Renal pelvis (tissue), 1 donor: ENCODE measurements at regions not wholly inside any gene's neighbourhood (a gene's known extent, or its start where the extent isn't known, plus 50 kb on each side); places are given as distances from the start of the nearest gene placed in this dataset.

Source experiments
- DNase-seq: peaks from one replicate; pipeline ENCODE4 v3.0.0-alpha.2; 2013

- DNase-seq, result peak; percentile 57
Observed at GRCh38 chr10:4663162-4663992, 162.6 kb upstream of the AKR1E2 start.

- DNase-seq, result no peak
Observed at GRCh38 chr10:4662576-4663161, 163.3 kb upstream of the AKR1E2 start.

DNA sequence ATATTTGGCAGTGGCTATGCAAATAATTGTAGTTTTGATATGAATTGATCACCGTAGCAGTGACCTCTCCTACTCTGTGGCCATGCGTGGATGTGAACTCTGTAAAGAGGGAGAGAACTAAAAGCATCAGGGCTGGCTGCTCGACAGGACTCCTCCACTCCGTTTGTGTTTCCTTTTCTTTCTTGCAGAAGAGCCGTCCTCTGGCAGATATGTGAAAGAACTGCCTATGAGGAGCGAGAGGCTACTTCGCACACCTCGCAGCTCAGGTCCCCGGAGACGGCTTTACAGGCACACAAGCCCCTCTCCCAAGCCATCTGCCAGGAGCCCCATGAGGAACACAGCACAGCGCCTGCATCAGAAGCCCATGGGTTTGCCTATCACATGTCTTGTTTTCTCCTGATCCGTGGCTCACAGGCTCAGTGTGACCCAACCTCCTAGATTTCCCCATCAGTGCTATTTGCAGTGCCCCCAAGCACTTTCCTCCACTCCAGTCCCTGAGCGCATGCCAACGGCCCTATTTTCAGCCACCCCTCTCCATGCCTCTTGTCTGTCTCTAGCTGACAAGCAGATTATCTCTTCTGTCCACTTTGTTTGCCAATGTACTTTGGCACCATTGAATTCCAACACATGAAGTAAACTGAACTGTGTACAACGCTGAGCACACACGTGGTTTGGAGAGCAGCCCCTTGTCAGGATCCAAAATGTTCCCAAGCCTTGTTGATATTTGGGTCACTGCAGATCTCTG, 164.3 kb upstream of the AKR1E2 start:
- DNase-seq, result no peak

- DNase-seq, result no peak
Observed at GRCh38 chr10:4658777-4659176, 167.2 kb upstream of the AKR1E2 start.

DNA sequence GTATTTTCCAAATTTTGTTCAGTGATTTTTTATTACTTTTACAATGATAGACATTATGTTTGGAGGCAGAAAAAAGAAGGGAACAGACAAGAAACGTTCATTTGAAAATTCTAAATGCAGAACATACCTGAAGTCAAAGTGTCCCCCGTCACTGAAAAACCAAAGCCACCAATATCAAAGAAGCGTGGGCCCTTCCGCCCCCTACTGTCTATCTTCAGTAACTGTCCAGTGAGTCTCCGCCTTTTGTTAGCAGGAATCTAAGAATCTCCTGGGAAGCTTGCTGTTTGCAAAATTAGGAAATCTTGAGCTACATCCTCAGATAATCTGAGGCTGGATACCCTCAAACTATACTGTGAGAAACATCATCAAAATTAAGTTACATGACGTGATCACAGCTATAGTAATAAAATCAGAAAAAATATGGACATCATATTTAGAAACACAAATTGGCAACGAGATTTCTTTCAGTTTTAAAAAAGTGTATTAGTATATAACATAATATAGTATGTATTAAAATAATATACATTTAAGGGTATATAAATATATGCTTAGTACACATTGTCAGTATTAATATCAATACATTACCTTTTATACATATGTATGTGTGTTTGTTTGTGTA, 169.3 kb upstream of the AKR1E2 start:
- DNase-seq, result peak; percentile 59

DNA sequence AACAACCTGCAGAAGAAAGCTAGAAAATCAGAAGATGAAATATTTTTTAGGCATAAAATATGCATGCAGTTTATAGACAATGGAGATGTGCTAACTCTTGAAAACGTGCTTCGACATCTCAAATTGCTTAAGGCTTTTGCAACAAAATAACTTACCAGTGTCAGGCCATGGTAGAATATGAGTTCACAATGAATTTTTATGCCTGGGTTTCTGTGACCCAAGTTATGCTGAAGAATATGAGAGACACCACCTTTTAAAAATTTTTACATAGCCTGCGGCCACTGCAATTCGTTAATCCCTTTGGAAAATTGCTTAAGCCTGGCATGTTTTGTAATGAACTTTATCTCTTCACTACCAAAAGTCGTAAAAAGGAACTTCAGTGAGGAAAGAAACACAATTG, 170.1 kb upstream of the AKR1E2 start:
- no peak for DNase-seq

DNA sequence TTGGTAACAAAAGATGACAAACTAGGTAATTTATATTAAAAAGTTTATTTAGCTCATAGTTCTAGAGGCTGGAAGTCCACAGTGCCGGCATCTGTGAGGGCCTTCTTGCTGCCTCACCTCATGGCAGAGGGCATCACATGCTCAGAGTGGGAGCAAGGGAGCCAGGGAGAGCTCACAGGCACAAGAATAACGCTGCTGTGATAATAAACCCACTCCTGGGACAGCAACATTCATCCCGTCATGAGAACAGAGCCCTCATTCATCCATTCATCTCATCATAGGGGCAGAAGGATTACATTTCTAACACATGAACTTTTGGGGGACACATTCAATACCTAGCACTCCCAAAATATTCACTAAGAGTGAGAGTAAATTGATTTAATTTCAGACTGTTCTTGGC, 170.6 kb upstream of the AKR1E2 start:
- DNase-seq, result no peak

DNA sequence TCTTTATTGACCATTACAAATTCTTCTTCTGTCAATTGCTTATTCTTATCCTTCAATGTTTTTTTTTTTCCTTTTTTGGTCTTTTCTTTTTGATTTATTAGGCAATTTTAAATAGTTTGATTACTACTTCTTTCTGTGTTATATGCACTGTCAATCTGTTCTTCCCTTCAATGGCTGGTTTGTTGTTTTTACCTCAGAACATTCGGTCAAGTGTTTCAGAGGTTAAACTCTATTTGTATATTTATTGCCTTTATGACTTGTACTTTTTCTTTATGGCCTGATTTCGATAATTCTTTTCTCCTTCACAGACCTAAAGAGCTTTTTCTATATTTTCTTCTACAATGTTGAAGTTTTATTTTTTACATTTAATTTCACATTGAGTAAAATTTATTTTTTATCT, 171.5 kb upstream of the AKR1E2 start:
- DNase-seq, result no peak

DNA sequence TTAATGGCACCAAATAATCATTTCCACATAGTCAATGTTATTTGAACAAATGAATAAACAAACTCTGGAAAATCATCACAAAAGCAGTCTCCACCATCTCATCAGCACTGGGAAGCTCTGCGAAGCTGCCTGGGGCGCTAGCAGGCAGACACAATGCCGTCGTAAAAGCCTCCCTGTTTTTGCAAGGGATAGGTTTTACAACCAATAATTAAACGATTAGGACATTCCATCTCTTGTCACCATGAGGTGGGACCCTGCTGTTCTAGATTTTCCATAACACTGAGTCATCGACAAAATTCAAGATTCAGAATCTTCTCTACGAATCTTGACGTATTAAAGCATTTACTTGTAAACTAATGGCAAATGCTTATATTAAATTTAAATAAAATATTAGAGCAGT, 172.8 kb upstream of the AKR1E2 start:
- no peak for DNase-seq

DNA sequence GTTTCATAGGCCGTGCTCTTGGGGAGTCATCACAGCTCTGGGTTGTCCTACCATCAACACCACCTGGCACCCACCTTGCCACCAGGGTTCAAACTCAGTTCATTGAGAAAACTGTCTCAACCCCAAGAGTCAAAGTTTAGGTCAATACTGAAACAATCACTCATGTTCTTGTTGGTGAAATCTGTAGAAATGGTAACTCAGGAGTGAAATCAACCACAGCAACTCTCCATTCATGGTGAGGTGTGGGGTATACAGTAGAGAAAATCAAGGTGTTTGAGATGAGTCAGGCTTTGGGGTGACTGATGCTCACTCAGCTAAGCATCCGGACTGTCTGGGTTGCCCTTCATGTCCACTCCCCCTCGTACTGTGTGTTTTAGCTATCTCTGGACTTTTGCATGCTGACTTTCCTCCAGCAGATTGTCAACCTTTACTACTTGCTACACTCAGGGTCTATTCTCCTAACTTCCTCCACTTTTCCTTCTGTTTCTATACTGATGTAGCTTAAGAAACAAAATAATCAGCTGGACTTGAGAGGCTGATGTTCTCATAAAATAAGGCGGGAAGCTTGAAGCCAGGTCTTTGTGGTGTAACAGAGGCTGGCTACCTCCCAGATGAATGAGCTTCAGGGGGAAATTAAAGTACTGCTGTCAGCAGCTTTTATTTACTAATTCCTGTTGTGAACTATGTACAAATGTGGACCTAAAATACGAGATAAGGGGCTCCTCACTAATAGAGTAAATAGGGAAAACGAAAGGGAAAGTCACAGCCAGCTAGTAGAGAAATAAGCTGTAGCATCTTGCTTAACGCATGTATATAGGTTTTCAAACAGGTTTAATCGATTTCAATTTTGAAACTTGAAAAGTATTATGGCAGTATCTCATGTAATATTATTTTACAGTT, 173.6 kb upstream of the AKR1E2 start:
- DNase-seq, result peak; percentile 43

DNA sequence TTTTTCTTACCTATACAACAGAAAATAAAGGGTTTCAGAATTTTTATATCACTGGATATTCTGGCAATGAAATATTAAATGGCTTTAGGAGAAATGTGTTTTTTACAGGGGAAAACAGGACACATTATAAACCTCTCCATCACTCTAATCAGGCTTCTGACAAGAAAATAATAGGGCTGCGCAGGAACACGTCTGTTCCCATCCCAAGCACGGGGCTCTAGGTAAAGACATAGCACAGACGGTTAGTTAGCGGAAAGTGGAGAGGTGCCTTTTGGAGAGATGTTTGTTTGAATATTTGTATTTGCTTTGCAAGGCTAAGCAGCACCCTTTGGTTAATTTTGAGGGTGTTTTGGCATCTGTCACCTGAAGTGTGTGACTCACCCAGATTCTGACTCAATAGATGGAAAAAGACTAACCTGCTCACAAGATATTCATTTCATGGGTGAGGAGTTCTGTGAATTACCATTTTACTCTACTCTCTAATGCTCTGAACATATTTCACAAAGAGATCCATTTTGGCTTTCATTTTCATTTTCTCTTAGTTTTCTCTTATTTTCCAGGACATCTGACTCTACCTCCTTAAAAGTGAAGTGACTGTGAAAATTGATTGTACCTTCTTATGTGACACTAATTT, 174.5 kb upstream of the AKR1E2 start:
- DNase-seq, result no peak

DNA sequence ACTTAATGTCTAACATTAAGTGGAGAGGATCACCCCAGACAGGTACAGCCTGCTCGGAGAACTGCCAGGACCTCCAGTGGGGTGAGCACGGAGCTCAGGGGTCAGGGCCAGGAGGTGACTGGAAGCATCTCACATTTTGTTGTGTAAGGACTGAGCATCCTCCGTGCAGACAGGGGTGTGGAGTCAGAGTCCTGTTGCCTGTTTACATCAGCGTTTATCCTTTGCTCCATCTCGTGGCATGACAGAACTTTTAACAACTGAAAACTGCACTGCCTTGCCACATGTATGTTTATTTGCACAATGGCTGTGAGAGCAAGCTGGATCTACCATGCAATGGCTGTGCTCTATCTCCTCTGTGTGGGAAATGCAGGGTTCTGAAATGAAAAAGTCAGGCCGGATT, 175.4 kb upstream of the AKR1E2 start:
- DNase-seq, result no peak

DNA sequence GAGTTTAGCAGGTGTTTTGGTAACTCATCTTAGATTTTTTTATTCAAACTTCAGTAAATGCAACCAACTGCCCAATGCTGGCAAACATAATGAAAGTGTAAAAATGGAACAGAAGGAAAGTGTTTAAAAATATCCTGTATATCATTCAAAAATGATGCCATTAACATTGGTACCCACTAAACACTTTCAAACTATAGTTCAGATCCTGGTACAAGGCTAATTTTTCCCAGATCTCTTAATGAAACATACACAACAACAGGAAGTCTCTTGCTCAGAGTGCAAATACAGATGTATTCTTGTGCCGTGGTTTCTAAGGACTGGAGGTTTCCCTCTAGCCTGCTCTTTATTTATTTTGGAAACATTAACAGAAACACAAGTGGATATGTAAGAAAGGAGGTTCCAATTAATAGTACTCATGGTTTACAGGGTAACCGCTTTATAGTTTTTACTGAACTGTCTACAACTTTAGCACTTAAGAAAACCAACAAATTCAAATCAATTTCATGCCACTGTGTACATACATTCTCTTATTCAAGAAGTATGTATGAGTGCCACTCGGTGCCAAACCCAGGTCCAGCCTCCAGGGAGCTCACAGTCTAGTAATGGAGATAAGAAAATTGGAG, 176.0 kb upstream of the AKR1E2 start:
- DNase-seq, result no peak

DNA sequence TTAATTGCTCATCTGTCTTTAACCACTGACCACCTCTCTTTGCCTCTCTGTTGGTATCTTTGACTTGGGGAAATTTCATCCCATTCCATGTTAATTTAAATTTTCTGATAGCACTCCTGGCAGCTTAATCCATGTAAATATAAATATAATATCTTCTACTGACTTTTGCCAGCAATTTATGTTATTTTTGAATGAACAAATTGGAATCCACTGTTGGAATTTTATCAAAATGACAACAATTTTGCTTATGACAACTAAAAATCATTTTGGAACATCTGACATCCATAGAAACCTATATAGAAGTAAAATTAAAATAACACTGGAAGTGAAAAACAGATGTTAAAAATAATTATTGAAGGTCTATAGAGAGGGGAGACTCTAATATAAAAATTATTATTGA, 176.5 kb upstream of the AKR1E2 start:
- DNase-seq, result no peak

DNA sequence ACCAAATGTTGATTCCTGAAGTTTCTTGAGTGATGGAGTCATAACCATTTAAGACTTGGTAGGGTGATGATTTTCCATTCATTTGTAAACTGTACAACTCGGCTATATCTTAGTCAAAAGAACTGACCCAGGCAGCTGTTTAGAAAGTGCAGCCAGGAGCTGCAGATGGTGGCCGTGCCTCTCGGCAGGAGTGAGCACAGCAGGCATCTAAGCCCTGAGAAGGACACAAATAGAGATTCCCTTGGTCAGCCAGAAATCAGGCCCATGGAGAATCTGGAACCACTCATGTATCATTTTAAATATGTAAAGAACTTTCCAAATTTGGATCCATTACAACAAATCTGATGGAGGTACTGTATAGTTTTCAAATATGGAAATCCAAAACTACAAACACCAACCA, 177.0 kb upstream of the AKR1E2 start:
- DNase-seq, result no peak

DNA sequence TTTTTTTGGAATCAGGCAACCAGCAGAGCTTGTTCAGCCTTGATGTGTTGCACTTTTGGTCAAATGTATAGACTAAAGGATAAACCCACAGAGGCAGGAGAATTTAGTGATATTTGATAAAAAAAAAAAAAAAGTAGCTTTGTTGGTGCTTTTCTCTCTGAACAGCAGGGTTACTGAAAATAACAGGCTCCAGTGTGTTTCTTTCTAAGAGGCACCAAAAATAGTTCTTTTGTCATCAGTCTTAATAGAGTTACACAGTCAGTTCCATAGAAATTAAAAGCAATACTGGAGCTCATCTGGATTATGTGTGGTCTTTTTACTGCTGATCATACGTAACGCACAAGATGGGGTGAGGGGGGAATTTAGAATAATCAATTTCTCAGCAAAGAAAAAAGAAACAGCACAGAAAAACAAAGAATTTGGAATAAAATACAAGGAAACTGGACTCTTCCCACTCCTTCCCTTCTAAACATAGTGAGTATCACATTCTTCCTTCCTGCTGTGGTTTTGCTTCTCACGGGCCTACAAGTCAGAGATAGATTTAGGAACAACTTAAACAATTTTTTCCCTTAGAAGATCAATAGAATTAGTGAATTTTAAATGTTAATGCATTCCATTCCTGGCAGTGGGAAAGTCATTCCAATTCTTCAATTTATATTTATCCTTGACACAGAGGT, 178.8 kb upstream of the AKR1E2 start:
- no peak for DNase-seq

GRCh38 chr10:4646547-4646946, 179.5 kb upstream of the AKR1E2 start:
- no peak for DNase-seq

- DNase-seq, result no peak
Observed at GRCh38 chr10:4645836-4646235, 180.2 kb upstream of the AKR1E2 start.

GRCh38 chr10:4643471-4643870, 182.5 kb upstream of the AKR1E2 start:
- DNase-seq, result no peak

DNA sequence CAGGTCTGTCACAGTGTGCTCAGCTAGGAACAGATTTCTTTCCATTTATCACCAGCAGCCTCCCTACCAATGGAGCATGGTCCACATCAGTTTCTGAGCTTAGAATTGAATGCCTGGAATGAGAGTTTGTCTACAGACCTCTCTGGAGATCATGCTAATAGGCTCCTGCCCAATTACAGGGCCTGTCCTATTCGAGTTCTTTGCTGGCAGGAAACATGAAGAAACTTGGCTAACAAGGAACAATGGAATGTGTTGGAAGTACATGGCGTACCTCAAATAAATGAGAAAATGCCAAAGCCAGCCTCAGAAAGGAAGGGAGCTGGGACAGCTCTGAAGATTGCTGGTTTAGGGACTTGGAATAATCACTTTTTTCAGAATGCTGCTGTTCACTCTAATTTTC, 186.0 kb upstream of the AKR1E2 start:
- no peak for DNase-seq
